Left lung (tissue), 4 donors: ENCODE measurements at regions not wholly inside any gene's neighbourhood (a gene's known extent, or its start where the extent isn't known, plus 50 kb on each side); places are given as distances from the start of the nearest gene placed in this dataset.

ENCODE experiments used
- ATAC-seq: fragments of 200-7000 bp; cut with Tn5 transposase; one replicate; pipeline ENCODE4 v1.9.1; 2020; ENCODE audit warnings: moderate library complexity
- DNase-seq, 4 donors: peaks; one replicate each; pipeline ENCODE4 v3.0.0-alpha.2; 2013 to 2020
- H3K27ac ChIP-seq, 2 donors: fragments of 200-600 bp; sonication (generic) in 1 of 2; one replicate each; pipeline versions ENCODE4 v1.5.0 to v1.8.0; 2020 to 2021
- H3K27me3 ChIP-seq, 2 donors: fragments of 200-600 bp; sonication (generic) in 1 of 2; one replicate each; pipeline versions ENCODE4 v1.5.0 to v1.8.0; 2020 to 2021
- H3K36me3 ChIP-seq, 2 donors: fragments of 200-600 bp; sonication (generic) in 1 of 2; one replicate each; pipeline versions ENCODE4 v1.5.0 to v1.8.0; 2020 to 2021
- H3K4me1 ChIP-seq, 2 donors: fragments of 200-600 bp; one replicate each; pipeline ENCODE4 v1.8.0; 2021
- H3K4me3 ChIP-seq, 2 donors: fragments of 200-600 bp; sonication (generic) in 1 of 2; one replicate each; pipeline versions ENCODE4 v1.5.0 to v1.8.0; 2020 to 2021; ENCODE audit warnings: mild to moderate bottlenecking in 1 of 2
- H3K9me3 ChIP-seq, 2 donors: fragments of 200-600 bp; sonication (generic) in 1 of 2; one replicate each; pipeline versions ENCODE4 v1.5.0 to v1.8.0; 2020 to 2021
- intact Hi-C, 2 donors: fragments of 100-400 bp; cut with DNase I; formaldehyde crosslinking; loops; one replicate each; pipeline versions ENCODE4 v1.11.2 to v1.14.2; 2022
- TF ChIP-seq, protein P1 (sequence below), 2 donors: fragments of 200-600 bp; sonication (generic) in 1 of 2; IDR thresholded peaks; one replicate each; pipeline versions ENCODE4 v1.5.0 to v1.8.0; 2021; ENCODE audit warnings: antibody characterized with exemption in 2 of 2
- donor health status: DM: no; HTN: yes; CAD: no.
- donor health status: DM: no; HTN: no; CAD: no.

DNA sequence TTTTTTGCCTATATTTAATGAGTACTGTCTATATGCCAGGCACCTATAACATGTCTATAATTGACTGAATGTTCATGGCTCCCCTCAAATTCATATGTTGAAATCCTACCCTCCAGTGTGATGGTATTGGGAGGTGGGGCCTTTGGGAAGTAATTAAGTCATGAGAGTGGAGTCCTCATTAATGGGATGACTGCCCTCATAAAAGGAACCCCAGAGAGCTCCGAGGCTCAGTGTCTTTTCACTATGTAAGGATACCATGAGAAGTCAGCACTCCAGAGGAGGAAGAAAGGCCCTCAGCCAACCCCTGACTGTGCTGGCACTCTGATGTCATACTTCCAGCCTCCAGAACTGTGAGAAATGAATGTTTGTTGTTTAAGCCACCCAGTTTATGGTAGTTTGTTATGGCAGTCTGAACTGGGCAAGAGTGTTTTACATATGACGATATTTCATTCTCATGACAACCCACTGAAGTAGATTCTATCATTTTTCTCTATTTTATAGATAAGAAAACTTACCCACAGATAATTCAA lies 61.1 kb upstream of the PCGF5 start:
- Histone ChIP-seq H3K27me3 (peaks cover 0 to 22% of the 10 kb centered on the region in 2 donors), H3K4me1 (peaks cover 0 to 10% of the 10 kb centered on the region in 2 donors), H3K9me3 (no peaks in the 10 kb centered on the region), H3K36me3 (no peaks in the 10 kb centered on the region), H3K4me3 (no peak overlapping the region), H3K27ac (no peak overlapping the region)
- DNase-seq: no peak
- intact Hi-C loops: loop anchor here in 1 of 2 donors (10.0 kb wide), 1 partner anchor 55 kb away; no protein-coding TSS in a partner anchor
- no peak for ATAC-seq
- TF ChIP-seq, protein P1, sequence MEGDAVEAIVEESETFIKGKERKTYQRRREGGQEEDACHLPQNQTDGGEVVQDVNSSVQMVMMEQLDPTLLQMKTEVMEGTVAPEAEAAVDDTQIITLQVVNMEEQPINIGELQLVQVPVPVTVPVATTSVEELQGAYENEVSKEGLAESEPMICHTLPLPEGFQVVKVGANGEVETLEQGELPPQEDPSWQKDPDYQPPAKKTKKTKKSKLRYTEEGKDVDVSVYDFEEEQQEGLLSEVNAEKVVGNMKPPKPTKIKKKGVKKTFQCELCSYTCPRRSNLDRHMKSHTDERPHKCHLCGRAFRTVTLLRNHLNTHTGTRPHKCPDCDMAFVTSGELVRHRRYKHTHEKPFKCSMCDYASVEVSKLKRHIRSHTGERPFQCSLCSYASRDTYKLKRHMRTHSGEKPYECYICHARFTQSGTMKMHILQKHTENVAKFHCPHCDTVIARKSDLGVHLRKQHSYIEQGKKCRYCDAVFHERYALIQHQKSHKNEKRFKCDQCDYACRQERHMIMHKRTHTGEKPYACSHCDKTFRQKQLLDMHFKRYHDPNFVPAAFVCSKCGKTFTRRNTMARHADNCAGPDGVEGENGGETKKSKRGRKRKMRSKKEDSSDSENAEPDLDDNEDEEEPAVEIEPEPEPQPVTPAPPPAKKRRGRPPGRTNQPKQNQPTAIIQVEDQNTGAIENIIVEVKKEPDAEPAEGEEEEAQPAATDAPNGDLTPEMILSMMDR (IDR thresholded peaks at IDR 0.05): no peak

DNA sequence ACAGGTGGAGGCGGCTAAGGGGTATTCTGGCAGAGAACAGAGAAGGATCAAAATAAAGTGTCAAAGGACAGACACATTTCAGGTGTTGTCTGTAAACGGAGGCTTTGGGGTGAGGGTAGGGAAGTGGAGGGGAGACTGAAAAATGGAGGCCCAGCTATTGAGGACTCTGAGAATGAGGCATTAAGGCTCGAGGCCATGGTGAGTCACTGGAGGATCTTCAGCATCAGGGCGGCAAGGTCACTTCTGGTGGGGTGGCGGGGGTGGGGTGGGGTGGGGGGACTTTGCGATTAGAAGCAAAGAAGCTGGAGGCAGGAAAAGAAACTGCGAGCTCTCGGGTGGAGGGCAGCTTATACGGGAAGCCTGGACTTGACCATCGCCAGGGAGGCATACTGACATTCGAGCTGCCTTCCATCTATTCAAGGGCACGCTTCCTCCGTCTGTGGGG lies 58.4 kb upstream of the PCGF5 start:
- Histone ChIP-seq H3K9me3 (no peaks in the 10 kb centered on the region), H3K4me3 (peak overlapping the region; percentile 46 to 74), H3K4me1 (peaks cover 0 to 15% of the 10 kb centered on the region in 2 donors), H3K36me3 (no peaks in the 10 kb centered on the region), H3K27ac (peak overlapping the region; percentile 69 to 80), H3K27me3 (peaks cover 0 to 22% of the 10 kb centered on the region in 2 donors)
- peak; percentile 8 for ATAC-seq
- TF ChIP-seq, protein P1 (IDR thresholded peaks at IDR 0.05): no peak
- intact Hi-C loops: no loop called here
- DNase-seq: peak in 1 of 4 donors; percentile 25

DNA sequence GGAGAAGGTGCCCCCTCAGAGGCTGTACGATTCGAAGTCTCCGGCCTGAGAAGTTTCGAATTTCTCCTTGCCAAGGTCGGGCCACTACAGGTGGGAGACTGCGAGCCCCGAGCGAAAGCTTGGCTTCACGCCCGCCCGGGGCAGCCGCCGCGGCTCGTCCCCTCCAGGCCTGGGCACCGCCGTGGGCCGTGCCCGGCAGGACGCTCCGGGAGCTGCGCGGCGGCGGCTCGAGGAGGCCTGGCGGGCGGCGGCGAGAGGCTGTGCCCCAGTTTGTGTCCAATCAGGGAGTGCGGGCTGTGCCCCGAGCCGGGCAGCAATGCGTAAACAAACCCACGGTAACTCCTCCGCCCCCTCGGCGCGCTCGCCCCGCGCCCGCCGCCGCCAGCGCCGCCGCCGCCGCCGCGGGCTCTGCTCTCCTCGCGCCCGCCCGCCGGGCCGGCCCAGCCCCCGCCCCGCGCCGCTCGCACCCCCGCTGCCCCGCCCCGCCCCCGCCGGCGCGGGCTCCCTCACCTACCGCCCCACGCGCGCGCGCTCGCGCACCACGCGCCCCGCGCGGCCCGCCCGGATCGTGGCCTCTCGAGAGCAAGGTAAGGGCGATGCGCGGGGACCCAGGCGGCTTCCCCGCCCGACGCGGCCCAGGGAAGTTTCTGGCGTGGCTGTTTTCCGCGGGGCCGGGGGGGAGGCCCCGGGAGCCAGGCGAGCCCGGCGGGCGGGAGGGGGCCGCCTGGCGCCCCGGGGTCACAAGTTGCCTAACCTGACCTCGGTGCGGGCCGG lies 57.8 kb upstream of the PCGF5 start:
- H3K27me3 ChIP-seq: peaks cover 0 to 22% of the 10 kb centered on the region in 2 donors
- H3K36me3 ChIP-seq: no peaks in the 10 kb centered on the region
- peak; percentile 43 to 92 (median 66) for DNase-seq
- ATAC-seq: peak; percentile 79
- H3K4me3 ChIP-seq: peak overlapping the region; percentile 74 to 88
- intact Hi-C loops: no loop called here
- no peaks in the 10 kb centered on the region for H3K9me3 ChIP-seq
- H3K4me1 ChIP-seq: peaks cover 0 to 15% of the 10 kb centered on the region in 2 donors
- H3K27ac ChIP-seq: peak overlapping the region; percentile 88 to 92
- TF ChIP-seq, protein P1 (IDR thresholded peaks at IDR 0.05): no peak

DNA sequence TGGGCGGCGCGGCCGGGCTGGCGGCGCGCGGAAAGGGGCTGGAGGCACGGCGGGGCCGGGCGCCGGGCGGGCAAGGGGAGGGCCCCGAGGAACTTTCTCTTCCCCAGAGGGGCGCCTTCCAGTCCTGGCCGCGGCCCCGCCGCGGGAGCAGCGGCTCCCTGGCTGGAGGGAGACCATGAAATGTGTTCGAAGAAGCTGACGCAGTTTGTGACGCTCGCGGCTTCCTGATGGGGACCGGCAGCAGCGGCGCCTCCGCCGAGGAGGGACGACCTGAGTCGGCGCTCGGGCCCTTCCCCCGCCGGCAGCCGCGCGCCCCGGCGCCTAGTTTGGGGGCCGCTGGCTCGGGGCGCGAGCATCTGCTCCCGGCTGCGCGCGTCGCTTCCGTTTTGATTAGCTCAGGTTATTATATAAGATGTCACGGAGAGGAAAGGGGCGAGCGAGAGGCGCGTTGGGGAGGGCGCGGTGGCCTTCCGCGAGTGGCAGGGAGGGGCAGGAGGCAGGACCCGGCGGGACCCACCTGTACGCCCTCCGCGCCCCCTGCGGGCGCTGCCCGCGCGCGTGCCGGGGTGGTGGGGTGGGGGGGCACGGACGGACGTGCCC lies 57.1 kb upstream of the PCGF5 start:
- Histone ChIP-seq H3K27ac (peak overlapping the region; percentile 88 to 92), H3K9me3 (no peaks in the 10 kb centered on the region), H3K4me1 (peaks cover 0 to 15% of the 10 kb centered on the region in 2 donors), H3K36me3 (no peaks in the 10 kb centered on the region), H3K4me3 (peak overlapping the region; percentile 74 to 88), H3K27me3 (peaks cover 0 to 22% of the 10 kb centered on the region in 2 donors)
- intact Hi-C loops: no loop called here
- DNase-seq: peak; percentile 61 to 91 (median 65)
- peak; percentile 52 for ATAC-seq
- TF ChIP-seq, protein P1 (IDR thresholded peaks at IDR 0.05): no peak
